ENCODE measurements at regions not wholly inside any gene's neighbourhood (a gene's known extent, or its start where the extent isn't known, plus 50 kb on each side); places are given as distances from the start of the nearest gene placed in this dataset.

DNA sequence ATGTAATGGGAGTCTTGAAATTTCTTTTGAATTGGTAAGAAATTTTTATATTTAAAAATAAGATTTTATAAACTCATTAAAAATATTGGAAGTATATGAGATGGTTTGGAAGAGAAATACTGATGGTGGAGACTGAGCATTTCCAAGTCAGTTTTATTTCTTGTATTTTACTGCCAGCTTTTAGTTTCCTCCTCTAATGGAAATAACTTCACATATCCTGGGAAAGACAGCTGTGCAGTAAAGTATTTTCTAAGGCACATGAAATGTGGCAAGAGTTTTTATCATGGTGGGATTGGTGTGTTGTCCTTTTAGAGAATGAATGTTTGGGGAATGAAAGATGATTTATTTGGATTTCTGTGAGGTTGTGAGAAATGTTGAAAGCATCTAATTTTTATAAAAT is 346.9 kb upstream of the RGS6 start:
- no peak for DNase-seq

DNA sequence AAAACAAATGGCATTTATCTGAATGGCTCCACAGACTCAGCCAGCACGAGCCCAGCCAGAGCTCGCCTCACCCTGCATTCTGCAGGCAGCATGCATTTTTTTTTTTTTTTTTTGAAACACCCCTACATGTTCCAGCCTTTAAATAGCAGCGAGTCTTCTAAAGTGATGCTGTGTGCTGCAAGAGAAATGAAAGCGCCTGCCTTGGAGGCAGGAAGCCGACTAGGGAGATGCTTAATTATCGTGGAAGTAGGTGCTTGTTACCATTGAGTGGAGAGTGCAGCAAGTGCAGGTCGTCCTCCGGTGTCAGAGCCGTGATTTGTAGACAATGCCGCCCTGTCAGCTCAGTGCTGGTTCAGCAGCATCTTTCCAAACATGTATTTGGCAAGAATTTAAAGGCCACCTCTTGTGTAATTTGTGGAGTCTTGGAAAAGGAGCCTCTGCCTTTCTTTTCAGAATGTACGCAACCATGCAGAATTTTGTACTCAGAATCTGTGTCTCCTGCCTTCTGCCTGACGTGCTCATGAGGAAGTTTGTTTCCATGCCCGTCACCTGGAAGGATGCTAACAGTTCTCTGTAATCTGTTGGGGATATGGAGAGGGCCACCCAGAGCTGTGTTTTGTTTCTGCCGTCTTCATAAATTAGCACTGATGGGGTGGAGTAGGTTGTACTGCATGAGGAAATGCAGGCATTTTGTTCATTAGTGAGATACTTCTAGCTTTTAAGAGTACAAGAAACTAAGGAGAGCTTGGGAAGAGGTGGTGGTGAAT is 345.9 kb upstream of the RGS6 start:
- peak; percentile 27 for DNase-seq

DNA sequence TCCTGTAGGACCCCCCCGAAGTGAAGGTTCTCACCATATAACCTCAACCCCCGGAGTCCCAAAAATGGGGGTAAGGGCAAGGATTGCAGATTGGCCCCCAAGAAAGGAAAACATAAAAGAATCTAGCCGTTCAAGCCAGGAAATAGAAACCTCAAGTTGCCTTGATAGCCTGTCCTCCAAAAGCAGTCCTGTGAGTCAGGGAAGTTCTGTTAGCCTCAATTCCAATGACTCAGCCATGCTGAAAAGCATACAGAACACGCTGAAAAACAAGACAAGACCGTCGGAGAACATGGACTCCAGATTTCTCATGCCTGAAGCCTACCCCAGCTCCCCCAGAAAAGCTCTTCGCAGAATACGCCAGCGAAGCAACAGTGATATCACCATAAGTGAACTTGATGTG is 344.2 kb upstream of the RGS6 start:
- DNase-seq = no peak

DNA sequence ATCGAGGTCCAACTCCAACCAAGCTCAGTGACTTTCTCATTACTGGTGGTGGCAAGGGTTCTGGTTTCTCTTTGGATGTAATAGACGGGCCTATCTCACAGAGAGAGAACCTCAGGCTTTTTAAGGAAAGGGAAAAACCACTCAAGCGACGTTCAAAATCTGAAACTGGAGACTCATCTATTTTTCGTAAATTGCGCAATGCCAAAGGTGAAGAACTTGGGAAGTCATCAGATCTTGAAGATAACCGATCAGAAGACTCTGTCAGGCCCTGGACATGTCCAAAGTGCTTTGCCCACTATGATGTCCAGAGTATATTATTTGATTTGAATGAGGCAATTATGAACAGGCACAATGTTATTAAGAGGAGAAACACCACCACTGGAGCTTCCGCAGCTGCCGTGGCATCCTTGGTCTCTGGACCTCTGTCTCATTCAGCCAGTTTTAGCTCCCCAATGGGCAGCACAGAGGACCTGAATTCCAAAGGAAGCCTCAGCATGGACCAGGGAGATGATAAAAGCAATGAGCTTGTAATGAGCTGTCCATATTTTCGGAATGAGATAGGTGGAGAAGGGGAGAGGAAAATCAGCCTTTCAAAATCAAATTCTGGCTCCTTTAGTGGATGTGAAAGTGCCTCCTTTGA is 343.5 kb upstream of the RGS6 start:
- DNase-seq = no peak

DNA sequence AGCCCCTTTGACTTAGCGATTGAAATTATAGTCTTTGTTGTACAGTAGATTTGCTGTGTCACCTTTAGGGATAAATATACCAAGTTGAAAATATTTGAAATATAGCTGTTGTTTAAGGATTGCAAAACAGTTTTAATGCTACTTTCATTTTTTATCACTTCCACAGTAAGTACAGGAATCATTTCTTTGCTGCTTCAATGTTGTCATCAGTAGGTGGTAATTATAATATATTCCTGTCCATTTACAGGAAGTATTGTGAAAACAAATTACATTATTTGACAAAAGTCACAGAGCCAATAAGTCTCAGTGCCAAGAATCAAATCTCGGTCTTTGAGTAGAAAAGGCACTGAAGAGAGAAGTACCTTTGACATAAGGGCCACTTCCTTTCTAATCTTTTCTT is 342.6 kb upstream of the RGS6 start:
- DNase-seq = no peak

DNA sequence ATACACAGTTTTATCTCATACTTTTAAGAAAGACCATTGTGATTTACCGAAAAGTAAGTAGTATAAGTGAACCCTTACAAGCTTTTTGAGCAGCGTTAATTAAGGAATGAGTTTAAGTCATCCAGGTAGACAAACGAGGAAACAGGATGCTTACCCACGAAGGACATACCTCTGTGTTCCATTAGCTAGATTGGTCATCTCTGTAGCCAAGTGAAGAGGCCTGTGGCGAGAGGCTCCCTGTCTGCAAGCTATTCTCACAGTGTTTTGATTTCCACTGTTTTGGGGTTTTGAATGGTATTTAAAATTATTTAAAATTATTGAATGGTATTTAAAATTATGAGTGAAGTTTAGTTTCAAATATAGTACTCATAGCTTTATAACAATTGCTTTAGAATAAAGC is 342.1 kb upstream of the RGS6 start:
- DNase-seq = no peak

DNA sequence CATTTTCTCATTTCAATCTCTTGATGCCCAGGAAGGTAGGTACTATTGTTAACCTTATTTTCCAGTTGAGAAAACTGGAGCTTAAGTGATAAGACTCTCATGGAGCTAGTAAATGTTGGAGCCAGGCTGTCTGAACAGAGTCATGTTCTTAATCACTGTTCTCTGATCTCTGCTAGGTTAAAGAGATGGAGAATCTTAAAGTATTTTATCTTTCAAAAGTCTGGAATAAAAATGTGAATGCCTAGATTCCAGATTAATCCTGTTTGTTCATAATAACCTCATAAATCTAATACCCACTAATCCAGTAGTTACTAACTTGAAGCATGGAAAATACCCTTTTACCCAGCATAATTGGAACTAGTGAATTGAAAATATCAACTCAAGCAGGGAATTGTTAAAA is 341.0 kb upstream of the RGS6 start:
- no peak for DNase-seq

DNA sequence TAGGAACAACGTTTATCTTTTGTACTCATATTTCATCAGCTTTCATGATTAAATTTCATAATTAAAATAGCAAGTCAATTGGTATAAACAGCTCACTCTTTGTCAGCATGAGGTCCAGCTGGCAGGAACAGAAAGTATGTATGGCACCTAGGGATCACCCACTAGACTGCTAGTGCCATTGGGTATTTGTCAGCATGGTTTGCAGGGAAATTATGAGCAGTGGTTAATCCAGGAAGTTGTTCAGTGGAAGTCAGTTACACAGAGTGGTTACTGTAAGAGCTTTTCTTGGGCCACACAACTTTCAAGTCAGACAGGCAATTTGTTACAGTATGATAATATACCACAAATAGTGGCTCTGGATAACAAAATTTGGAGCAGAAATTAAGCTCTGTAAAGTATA is 340.3 kb upstream of the RGS6 start:
- no peak for DNase-seq

DNA sequence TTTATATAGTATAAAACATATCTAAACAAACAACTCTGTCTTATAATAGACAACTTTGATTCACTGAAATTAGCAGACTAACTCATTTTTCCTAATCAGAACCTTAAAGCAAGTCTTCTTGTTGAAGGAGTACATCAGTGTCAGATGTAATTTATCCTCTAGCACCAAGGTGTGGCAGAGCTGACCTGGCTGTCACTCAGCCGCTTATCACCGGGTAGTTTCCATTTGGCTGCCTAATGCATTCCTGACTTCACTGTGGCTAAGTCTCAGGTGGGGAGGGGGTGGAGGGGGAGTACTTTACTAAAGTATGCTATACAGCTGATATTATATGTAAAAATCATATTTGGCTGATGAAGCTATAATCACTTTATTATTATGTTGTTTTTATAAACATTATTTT is 339.9 kb upstream of the RGS6 start:
- DNase-seq = no peak

DNA sequence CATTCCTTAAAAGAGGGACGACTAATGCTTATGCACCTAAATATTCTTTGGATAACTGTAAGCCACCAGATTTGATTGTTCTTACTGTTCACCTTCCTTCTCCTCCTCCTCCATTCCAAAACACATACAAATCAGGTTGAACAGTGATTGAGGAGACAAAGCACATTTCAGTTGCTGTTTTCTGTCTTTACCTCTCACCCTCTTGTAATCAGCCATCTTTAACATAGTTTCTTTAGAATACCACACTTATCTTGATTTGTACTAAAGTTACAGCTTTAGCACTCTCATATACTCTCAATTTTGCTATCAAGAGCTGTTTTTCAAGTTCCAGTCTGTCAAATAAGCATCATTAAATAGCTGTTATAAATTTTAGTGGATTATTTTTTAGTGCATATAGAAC is 338.3 kb upstream of the RGS6 start:
- DNase-seq = no peak

DNA sequence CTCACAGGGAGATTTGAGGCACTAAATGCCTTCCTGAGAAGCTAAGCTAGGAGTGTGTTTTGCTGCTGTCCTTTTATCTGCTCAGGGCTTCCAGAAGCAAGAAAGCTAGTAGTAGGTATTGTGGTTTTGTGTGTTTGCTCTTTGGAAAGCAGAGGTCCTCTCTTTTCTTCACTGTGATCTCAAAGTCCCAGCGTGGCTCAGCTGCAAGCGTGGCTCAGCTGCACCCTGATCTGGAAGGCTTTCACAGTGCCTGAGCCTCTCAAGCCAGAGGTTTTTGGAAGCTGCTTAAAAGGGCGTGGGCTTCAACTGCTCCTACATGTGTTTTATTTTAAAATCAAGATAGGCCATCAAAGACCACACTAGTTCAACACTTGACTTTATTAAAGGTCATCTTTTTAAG is 337.4 kb upstream of the RGS6 start:
- DNase-seq = no peak

DNA sequence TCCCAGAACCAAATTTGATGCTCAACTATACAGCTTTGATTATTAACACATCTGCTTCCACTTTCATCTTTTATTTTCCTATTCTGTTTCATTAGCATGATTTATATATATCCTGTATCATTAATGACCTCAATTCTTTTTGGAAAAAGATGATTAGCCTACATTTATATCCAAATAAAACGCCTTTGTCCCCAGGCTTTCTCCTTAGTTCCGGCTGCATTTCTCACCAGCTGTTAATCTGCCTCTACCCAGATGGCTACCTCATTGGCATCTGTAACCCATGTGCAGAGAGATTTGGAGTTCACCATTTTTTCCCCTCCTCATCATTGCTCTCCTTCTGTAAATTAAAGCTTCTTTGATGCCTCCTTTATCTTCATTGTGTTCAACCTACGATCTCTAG is 336.8 kb upstream of the RGS6 start:
- DNase-seq = no peak

DNA sequence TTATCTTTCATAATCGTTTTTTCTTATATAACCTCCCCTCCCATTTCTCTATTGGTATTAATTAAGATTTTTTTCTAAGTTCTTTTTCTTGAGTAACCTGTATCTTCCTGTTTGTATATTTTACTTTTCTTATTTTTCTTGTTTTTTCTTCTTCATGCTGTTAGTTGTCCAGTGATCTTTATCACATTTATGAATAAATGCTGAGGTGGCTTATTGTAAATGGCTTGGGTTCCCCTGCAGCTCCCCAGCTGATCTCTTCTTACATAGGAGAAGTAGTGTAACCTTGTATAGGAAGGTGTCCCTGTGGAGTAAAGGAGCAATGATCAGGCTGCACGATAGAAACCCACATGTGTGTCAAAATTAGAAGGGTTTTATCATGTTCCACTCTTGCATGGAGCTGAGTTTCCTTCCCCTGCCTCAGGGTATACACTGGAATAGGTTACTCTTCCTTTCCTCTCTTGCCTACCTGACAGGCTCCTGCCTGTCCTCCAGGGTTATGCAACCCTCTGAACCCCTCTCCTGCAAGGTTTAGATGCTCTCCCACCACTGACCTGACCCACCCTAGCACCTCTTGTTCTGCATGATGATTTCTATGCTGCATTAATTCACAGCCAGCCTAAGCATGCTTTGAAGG is 334.8 kb upstream of the RGS6 start:
- DNase-seq = no peak

DNA sequence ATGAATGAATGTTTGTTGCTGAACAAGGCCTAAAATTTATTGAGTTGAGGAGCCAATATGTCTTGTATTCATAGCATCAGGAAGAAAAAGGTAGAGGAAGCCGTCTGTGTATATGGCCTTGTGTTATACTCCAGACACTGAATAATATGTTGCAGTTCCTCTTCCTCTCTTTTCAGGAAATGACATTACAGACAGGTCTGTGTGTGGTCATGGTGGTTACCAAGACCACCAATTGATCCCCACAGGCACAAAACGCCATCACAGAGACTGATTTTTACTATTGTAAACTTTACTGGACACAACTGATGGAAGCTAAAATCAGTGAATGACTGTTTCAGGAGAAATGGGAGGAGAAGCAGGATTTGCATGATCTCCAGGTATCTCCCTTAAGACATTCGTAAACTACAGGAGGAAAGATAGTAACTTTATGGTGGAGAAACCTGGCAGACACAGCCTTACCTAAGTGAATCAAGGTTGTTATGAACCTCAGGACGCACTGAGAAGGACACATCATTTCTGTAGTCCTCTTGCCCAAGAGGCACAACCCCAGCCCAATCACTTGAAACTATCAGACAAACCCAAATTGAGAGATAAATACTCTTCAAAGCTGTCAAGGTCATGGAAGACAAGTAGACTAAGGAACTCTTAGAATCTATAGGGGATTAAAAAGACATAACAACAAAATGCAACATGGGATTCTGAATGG is 334.1 kb upstream of the RGS6 start:
- DNase-seq = no peak

DNA sequence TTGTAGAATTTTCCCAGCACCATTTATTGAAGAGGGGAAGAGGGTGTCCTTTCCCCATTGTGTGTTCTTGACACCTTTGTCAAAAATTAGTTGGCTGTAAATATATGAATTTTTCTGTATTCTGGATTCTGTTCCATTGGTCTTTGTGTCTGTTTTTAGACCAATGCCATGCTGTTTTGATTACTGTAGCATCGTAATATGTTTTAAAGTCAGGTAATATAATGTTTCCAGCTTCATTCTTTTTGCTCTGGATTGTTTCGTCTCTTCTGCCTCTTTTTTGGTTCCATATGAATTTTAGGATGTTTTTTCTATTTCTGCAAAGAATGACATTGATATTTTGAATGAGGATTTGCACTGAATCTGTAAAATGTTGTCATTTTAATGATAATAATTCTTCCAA is 331.9 kb upstream of the RGS6 start:
- no peak for DNase-seq

DNA sequence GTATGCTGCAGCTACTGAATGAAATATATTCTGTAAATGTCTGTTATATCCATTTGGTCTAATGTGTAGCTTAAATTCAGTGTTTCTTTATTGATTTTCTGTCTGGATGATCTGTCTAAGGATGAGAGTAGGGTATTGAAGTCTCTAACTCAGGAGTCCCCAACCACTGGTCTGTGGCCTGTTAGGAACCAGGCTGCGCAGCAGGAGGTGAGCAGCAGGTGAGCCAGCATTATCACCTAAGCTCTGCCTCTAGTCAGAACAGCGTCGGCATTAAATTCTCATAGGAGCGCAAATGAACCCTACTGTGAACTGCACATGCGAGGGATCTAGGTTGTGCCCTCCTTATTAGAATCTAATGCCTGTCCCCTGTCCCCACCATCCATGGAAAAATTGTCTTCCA is 329.7 kb upstream of the RGS6 start:
- no peak for DNase-seq

DNA sequence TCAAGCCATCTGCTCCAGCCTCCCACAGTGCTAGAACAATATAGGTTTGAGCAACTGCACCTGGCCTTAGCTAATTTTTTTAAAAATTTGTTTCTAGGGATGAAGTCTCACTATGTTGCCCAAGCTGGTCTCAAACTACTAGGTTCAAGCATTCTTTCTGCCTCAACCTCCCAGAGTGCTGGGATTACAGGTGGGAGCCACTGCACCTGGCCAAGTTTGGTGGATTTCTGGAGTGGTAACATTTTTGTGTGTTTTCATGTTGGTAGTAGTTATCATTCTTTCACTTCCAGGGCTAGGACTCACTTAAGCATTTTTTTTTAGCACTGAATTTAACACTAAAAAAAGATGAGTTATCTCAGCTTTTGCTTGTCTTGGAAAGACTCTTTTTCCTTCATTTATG is 328.0 kb upstream of the RGS6 start:
- no peak for DNase-seq

DNA sequence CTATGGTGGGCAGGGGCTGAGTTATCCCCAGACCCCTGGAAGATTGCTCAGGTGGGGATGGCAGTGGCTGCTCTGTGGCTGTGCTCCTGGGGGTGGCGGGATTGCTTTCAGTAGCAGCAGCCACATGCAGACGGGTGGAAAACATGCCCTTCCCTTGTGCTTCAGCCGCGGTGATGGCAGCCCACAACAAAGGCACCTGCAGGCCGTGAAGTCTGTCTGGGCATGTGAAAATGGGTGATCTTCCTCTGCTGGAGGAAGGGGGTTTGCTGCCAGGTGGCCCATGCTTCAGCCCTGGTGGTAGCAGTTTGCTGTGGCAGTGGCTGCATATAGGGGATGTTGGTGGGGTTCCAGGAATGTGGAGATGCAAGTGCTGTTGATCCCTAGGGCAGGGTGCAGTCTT is 326.2 kb upstream of the RGS6 start:
- no peak for DNase-seq

DNA sequence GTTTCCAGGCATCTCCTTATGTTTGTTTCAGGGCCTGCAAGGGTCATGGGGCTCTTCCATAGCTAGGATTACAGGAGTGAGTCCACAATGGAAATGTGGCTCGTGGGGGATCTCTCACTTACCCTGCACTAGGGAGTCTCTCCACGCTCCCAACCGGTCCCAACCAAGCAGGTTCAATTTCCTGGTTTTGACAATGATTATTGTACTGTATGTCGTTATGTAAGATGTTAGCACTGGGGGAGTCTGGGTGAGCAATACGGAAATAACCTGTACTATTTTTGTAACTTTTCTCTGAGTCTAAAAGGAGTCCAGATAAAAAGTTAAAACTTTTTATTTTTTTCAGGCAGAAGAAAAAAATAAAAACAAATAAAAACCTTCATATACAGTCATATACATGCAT is 325.7 kb upstream of the RGS6 start:
- no peak for DNase-seq

DNA sequence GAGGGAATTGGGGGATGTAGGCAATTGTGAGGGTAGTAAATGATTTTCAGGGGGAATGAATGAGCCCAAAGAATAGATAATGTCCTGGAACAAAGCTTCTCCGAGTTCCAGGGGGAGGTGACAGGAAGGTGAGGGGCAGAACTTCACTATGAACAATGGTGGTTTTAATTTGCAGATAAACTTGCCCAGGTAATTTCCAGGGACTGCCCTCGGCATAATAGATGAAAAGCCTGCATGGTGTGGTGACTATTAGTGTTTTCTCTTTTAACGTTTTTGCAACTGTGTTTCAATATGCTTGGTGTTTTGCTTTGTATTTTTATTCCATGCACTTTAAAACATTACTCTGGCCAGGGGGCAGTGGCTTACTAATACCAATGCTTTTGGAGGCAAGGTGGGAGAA is 325.2 kb upstream of the RGS6 start:
- no peak for DNase-seq

DNA sequence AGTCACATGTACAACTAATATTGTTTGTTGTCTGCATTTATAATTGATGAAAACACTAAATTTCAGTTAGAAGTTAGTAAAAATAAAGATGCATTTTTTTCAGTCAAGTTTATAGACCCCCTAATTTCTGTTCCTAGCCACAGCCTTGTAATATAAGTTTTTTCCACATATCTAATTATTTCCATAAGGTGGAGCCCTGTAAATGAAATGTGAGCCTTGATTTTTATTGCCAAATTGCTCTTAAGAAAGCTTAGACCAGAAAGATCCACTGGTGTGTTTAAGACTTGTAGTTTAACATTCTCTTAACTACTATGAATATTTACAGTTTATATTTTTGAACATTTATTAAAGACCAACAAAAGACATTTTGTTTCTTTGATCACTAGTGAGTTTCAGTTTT is 322.1 kb upstream of the RGS6 start:
- DNase-seq = no peak

DNA sequence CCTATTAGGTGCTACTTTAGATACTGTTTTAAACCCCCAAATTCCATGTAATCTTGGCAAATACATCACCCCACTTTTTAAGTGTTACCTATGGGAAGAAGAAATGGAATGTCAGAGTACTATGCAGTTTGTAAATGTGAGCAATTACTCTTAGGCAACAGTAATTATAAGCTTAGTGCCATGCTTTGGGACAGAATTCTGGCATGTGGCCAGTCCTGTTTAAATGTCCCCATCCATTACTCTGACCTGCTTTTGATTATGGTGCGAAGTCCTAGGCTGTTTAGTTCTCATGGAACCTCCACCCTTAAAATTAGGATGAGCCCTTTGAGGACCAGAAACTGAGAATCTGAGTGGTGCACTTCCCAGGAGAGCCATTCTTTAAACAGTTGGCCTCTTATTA is 321.4 kb upstream of the RGS6 start:
- DNase-seq = no peak

DNA sequence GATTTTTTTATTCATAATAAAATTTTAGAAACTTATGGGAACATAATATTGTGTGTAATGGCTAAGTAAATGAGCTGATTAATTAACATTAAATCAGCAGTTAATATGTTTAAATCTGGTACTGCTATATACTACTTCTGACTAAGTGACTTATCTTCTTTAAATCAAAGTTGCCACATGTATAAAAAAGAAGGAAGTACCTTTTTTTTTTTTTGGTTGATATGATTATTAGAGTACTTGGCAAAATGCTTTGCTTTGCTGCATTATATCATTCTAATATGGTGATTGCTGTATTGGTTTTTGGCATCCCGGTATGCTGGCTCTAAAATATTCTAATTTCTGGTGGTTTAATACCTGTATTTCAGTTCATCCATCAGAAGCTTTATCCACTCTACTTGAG is 319.1 kb upstream of the RGS6 start:
- no peak for DNase-seq

DNA sequence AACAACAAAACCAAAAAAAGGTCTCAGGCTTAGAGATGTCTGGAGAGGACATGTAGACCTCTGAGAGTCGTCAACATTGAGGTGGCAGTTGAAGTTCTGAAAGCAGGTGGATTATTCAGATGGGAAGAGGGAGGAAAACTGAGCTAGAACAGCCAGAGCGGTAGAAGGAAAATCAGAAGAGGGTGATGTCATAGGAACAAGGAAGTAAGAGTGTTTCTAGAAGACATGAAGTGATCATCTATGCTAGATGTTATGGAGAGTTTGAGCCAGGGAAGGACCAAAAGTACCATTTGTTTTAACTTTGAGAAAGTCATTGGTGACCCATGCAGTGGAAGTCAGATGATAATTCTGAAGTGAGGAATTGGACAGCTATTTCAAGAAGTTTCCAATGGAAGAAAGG is 316.2 kb upstream of the RGS6 start:
- no peak for DNase-seq
